Nephron progenitor cell (in vitro differentiated cells): ENCODE measurements at regions not wholly inside any gene's neighbourhood (a gene's known extent, or its start where the extent isn't known, plus 50 kb on each side); places are given as distances from the start of the nearest gene placed in this dataset.

ENCODE experiments used
- DNase-seq: peaks from one replicate; pipeline ENCODE4 v3.0.0; 2021
- H3K27ac Mint-ChIP-seq: 2 replicates; pipeline ENCODE4 v1.8.0; 2021; ENCODE audit warnings: mild to moderate bottlenecking, moderate library complexity, mixed read lengths
- H3K27me3 Mint-ChIP-seq: 2 replicates; pipeline ENCODE4 v1.8.0; 2021; ENCODE audit warnings: mild to moderate bottlenecking, low read depth, mixed read lengths; ENCODE audit not compliant: poor library complexity
- H3K36me3 Mint-ChIP-seq: 2 replicates; pipeline ENCODE4 v1.8.0; 2021; ENCODE audit warnings: low read depth, mixed read lengths
- H3K4me1 Mint-ChIP-seq: 2 replicates; pipeline ENCODE4 v1.8.0; 2021; ENCODE audit warnings: mixed read lengths
- H3K4me3 Mint-ChIP-seq: 2 replicates; pipeline ENCODE4 v1.8.0; 2021; ENCODE audit warnings: mild to moderate bottlenecking, moderate library complexity, mixed read lengths
- H3K9me3 Mint-ChIP-seq: 2 replicates; pipeline ENCODE4 v1.8.0; 2021; ENCODE audit warnings: mild to moderate bottlenecking, moderate library complexity, mixed read lengths
- CTCF ChIP-seq: fragments of 200-600 bp; sonication (generic); IDR thresholded peaks from 2 replicates; pipeline ENCODE4 v1.5.0; 2021; ENCODE audit warnings: antibody characterized with exemption

DNA sequence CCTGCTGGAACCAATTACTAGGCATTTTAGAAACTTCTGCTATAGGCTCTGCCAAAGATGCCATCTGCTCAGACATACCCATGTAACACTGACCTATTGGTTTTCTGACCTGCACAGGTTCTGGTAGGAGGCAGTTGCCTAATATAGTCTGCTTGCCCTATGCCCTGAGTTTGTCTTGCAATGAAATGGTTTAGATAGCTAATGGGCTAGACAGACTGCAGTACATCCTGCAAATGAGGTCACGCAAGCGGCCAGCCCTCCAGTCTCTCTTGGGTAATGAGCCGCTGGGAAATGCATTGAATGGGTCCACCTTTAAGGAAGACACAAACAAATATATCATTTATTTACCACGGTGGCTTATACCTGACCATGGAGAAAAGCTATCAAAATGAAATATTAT lies 90.6 kb upstream of the B3GAT2 start:
- TF ChIP-seq CTCF: no peak
- Mint-ChIP-seq H3K4me1 (peaks cover 17% of the 10 kb centered on the region), H3K9me3 (no peaks in the 10 kb centered on the region), H3K27me3 (peaks cover 5% of the 10 kb centered on the region), H3K4me3 (no peak overlapping the region), H3K27ac (no peak overlapping the region), H3K36me3 (no peaks in the 10 kb centered on the region)
- DNase-seq: no peak

GRCh38 chr6:71048320-71049164 lies 91.7 kb upstream of the B3GAT2 start:
- Mint-ChIP-seq H3K36me3 (no peaks in the 10 kb centered on the region), H3K4me3 (no peak overlapping the region), H3K4me1 (peaks cover 17% of the 10 kb centered on the region), H3K27ac (no peak overlapping the region), H3K9me3 (no peaks in the 10 kb centered on the region), H3K27me3 (no peaks in the 10 kb centered on the region)
- no peak for DNase-seq
- TF ChIP-seq CTCF: no peak

DNA sequence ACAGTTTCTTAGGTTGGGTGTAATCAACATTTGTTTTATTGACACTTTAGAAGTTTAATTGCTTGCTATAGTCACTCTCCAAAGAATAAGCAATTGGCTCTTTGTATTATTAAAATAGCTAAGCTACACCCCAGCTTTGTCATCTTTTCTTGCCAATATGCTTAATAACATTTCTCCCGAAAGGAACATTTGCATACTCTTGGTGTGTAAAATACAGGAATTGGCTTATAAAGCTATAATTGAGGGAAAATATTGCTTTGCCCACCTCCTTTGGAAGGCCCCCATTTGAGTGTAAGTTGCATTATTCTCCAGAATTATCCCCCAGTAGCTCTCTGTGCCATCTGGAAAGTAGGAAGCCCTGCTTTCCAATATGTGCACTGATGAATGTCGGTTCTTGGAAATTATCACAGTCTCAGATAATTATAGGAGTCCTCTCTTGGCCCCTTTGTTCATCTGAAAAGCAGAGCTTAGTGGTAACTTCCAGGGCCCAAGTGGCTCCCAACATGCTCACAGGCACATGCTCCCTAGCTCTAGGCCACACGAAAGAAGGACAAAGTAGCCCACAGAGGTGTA lies 92.4 kb upstream of the B3GAT2 start:
- no peak overlapping the region for H3K4me3 Mint-ChIP-seq

DNA sequence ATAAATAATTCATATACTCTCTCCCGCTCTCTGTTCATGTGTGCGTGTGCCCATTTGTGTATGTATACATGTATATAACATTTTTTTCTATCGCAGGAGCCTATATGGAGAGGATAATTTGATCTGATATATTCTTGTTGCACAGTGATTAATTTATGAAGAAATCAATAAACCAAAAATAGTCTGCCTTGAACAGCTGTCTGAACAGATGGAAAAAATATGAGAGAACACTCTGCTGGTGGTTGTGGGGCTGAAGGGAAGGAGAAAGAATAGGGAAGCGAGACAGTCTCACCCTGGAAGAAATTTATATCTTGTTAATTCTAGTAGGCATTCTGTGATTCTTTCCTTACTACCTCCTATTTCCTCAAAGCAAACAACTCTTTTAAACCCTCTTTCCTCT lies 96.6 kb upstream of the B3GAT2 start:
- no peaks in the 10 kb centered on the region for H3K9me3 Mint-ChIP-seq
- no peak overlapping the region for H3K27ac Mint-ChIP-seq
- no peak overlapping the region for H3K4me3 Mint-ChIP-seq
- no peaks in the 10 kb centered on the region for H3K4me1 Mint-ChIP-seq
- no peak for TF ChIP-seq CTCF
- no peaks in the 10 kb centered on the region for H3K36me3 Mint-ChIP-seq
- no peaks in the 10 kb centered on the region for H3K27me3 Mint-ChIP-seq
- no peak for DNase-seq

More for the DNA sequence above, 92.4 kb upstream of the B3GAT2 start:
- Mint-ChIP-seq H3K9me3 (no peaks in the 10 kb centered on the region), H3K27ac (no peak overlapping the region), H3K27me3 (no peaks in the 10 kb centered on the region), H3K36me3 (no peaks in the 10 kb centered on the region), H3K4me1 (peaks cover 12% of the 10 kb centered on the region)
- DNase-seq: no peak
- no peak for TF ChIP-seq CTCF

DNA sequence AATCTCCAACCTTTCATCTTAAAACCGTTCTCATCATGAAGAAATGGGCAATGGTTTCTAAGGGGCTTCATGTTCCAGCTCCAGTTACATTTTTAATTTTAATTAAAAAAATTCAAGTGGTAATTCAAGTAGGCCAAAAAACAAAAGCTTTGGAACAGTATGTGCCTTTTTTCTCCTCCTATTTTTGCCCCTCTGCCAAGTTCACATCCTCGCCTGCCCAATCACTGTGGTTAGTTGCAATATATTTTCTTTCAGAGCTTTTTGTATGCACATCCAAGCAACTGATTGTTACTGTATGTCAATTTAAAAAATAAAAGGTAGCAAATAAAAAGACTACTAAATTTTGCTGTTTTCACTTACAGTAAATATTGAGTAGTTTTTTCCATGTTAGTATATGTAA lies 99.8 kb upstream of the B3GAT2 start:
- H3K36me3 Mint-ChIP-seq: no peaks in the 10 kb centered on the region
- H3K27ac Mint-ChIP-seq: no peak overlapping the region
- no peak overlapping the region for H3K4me3 Mint-ChIP-seq
- no peaks in the 10 kb centered on the region for H3K9me3 Mint-ChIP-seq
- no peak for TF ChIP-seq CTCF
- H3K4me1 Mint-ChIP-seq: no peaks in the 10 kb centered on the region
- DNase-seq: no peak
- H3K27me3 Mint-ChIP-seq: no peaks in the 10 kb centered on the region

- H3K9me3 Mint-ChIP-seq: peaks cover 5% of the 10 kb centered on the region
- no peak for TF ChIP-seq CTCF
Measured at GRCh38 chr6:71066153-71066552, 109.3 kb upstream of the B3GAT2 start.

More at GRCh38 chr6:71066153-71066552, 109.3 kb upstream of the B3GAT2 start:
- Mint-ChIP-seq H3K4me3 (no peak overlapping the region), H3K27ac (no peak overlapping the region), H3K4me1 (no peaks in the 10 kb centered on the region), H3K27me3 (no peaks in the 10 kb centered on the region), H3K36me3 (no peaks in the 10 kb centered on the region)
- no peak for DNase-seq
